ENCODE measurements at regions not wholly inside any gene's neighbourhood (a gene's known extent, or its start where the extent isn't known, plus 50 kb on each side); places are given as distances from the start of the nearest gene placed in this dataset.
"Not testable (repeated sequence)": the region's sequence is repeated elsewhere in the genome, so short reads cannot be mapped to it uniquely, and the experiment has no call there.

GRCh38 chr4:84276752-84277151 lies 222.3 kb downstream of the NKX6-1 start:
- DNase-seq: no peak

- DNase-seq: no peak
These were observed 229.5 kb downstream of the NKX6-1 start for GRCh38 chr4:84269536-84270044.

GRCh38 chr4:84264652-84265051 lies 234.4 kb downstream of the NKX6-1 start:
- no peak for DNase-seq

GRCh38 chr4:84263415-84263814 lies 235.7 kb downstream of the NKX6-1 start:
- no peak for DNase-seq

- no peak for DNase-seq
These were observed 238.6 kb downstream of the NKX6-1 start for GRCh38 chr4:84260495-84260894.

- peak; percentile 7 for DNase-seq
These were observed 239.9 kb downstream of the NKX6-1 start for GRCh38 chr4:84258905-84259830.

- no peak for DNase-seq
These were observed 244.6 kb downstream of the NKX6-1 start for GRCh38 chr4:84254537-84254936.

- no peak for DNase-seq
These were observed 249.6 kb downstream of the NKX6-1 start for GRCh38 chr4:84249521-84249920.

GRCh38 chr4:84245042-84245441 lies 254.1 kb downstream of the NKX6-1 start:
- DNase-seq: not testable (repeated sequence)

- not testable (repeated sequence) for DNase-seq
These were observed 254.7 kb downstream of the NKX6-1 start for GRCh38 chr4:84244346-84244801.

- no peak for DNase-seq
These were observed 255.4 kb downstream of the NKX6-1 start for GRCh38 chr4:84243685-84244084.

GRCh38 chr4:84239278-84239845 lies 259.7 kb downstream of the NKX6-1 start:
- DNase-seq: no peak

- peak; percentile 80 for DNase-seq
These were observed 260.6 kb downstream of the NKX6-1 start for GRCh38 chr4:84238247-84239090.

- DNase-seq: peak; percentile 12
These were observed 262.1 kb downstream of the NKX6-1 start for GRCh38 chr4:84237008-84237407.

- no peak for DNase-seq
These were observed 263.8 kb downstream of the NKX6-1 start for GRCh38 chr4:84235126-84235944.

- DNase-seq: no peak
These were observed 266.6 kb downstream of the NKX6-1 start for GRCh38 chr4:84232309-84233095.

GRCh38 chr4:84231539-84232055 lies 267.5 kb downstream of the NKX6-1 start:
- no peak for DNase-seq

GRCh38 chr4:84224522-84224921 lies 274.6 kb downstream of the NKX6-1 start:
- no peak for DNase-seq

GRCh38 chr4:84221704-84222103 lies 277.4 kb downstream of the NKX6-1 start:
- DNase-seq: no peak

GRCh38 chr4:84220990-84221389 lies 278.1 kb downstream of the NKX6-1 start:
- no peak for DNase-seq

- no peak for DNase-seq
These were observed 279.4 kb downstream of the NKX6-1 start for GRCh38 chr4:84219656-84220055.

Data from fibroblast of skin of abdomen (primary cell).